Activated T-helper 17 cell treated with anti-CD3 and anti-CD28 coated beads, Interleukin-2, amount 50 U/mL, for 72 hours (primary cell): ENCODE measurements at regions not wholly inside any gene's neighbourhood (a gene's known extent, or its start where the extent isn't known, plus 50 kb on each side); places are given as distances from the start of the nearest gene placed in this dataset.
"Not testable (repeated sequence)": the region's sequence is repeated elsewhere in the genome, so short reads cannot be mapped to it uniquely, and the experiment has no call there.

Source experiments
- ATAC-seq: fragments of 150-1000 bp; cut with Tn5 transposase; replicated peaks from 2 replicates; pipeline ENCODE4 v1.10.0; 2021; ENCODE audit warnings: mild to moderate bottlenecking, moderate library complexity
- H3K27ac Mint-ChIP-seq: one replicate; pipeline ENCODE4 v1.8.0; 2022; ENCODE audit warnings: mixed read lengths
- H3K27me3 Mint-ChIP-seq: one replicate; pipeline ENCODE4 v1.8.0; 2022; ENCODE audit warnings: mixed read lengths
- H3K36me3 Mint-ChIP-seq: one replicate; pipeline ENCODE4 v1.8.0; 2022; ENCODE audit warnings: low read depth, mild to moderate bottlenecking, mixed read lengths
- H3K4me1 Mint-ChIP-seq: one replicate; pipeline ENCODE4 v1.8.0; 2022; ENCODE audit warnings: mixed read lengths
- H3K4me3 Mint-ChIP-seq: one replicate; pipeline ENCODE4 v1.8.0; 2022; ENCODE audit warnings: mild to moderate bottlenecking, mixed read lengths
- H3K9me3 Mint-ChIP-seq: one replicate; pipeline ENCODE4 v1.8.0; 2022; ENCODE audit warnings: mixed read lengths

- Mint-ChIP-seq H3K4me3 (no peak overlapping the region), H3K27ac (no peak overlapping the region), H3K4me1 (no peaks in the 10 kb centered on the region), H3K27me3 (peaks cover 7% of the 10 kb centered on the region), H3K9me3 (no peaks in the 10 kb centered on the region), H3K36me3 (no peaks in the 10 kb centered on the region)
- no peak for ATAC-seq
Measured at GRCh38 chr21:39079617-39080016, 103.6 kb downstream of the PSMG1 start.

- Mint-ChIP-seq H3K9me3 (no peaks in the 10 kb centered on the region), H3K27me3 (peaks cover 11% of the 10 kb centered on the region), H3K36me3 (no peaks in the 10 kb centered on the region), H3K27ac (no peak overlapping the region), H3K4me1 (no peaks in the 10 kb centered on the region), H3K4me3 (no peak overlapping the region)
- ATAC-seq = no peak
Measured at GRCh38 chr21:39078322-39079065, 104.8 kb downstream of the PSMG1 start.

DNA sequence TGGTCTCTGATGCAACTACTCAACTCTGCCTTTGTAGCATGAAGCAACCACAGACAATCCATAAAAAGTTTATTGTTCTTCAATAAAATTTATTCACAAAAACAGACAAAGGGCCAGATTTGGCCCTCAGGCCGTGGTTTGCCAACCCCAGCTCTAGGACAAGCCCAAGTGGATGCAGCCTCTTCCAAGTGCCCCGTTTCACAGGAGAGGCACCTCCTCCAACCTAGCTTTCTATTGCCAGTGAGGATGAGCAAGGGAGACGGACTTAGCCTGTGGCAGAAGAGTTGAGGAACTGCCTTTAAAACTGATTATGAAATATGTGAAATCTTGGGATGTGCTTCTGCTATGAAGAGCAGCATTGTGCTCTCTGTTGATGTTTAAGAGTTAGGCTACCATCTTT, 105.4 kb downstream of the PSMG1 start:
- H3K4me1 Mint-ChIP-seq = no peaks in the 10 kb centered on the region
- no peaks in the 10 kb centered on the region for H3K9me3 Mint-ChIP-seq
- ATAC-seq = no peak
- peaks cover 11% of the 10 kb centered on the region for H3K27me3 Mint-ChIP-seq
- no peaks in the 10 kb centered on the region for H3K36me3 Mint-ChIP-seq
- H3K27ac Mint-ChIP-seq = no peak overlapping the region
- no peak overlapping the region for H3K4me3 Mint-ChIP-seq

DNA sequence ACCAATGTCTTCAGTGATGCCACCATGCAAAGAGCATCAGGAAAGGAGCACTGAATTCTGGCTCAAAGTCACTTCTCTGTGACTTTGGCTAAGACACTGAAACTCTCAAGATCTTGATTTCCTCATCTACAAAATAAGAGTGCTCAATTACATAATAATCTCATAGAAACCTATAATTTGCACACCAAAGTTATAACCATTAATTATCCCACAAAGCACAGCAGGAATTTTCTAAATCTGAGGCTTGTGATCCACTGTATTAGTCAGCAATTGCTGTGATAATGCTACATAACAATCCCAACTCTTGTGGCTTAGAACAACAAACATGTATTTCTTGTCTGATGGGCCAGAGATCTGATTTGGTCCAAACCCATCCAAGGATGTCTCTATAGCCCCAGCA, 108.7 kb downstream of the PSMG1 start:
- Mint-ChIP-seq H3K36me3 (no peaks in the 10 kb centered on the region), H3K4me1 (no peaks in the 10 kb centered on the region), H3K27ac (no peak overlapping the region), H3K9me3 (no peaks in the 10 kb centered on the region), H3K27me3 (peaks cover 11% of the 10 kb centered on the region), H3K4me3 (no peak overlapping the region)
- ATAC-seq = no peak

DNA sequence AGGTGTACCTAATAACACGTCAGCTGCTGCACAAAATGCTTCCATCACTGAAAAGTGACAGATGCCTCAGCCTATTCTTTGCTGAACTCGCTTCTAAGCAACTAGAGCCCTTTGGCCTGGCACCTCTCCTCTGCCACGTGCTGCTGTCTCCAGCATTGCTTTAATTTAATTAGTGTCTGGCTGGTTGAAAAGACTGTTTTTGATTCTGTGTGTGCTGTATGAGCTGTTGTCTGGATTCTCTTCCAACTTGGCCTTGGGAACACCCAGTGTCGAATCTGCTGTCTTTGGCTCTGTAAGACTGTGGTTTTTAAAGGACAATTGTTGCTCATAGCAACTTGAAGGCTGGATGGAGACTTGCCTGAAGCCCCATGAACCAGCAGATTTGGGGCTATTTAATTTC, 109.5 kb downstream of the PSMG1 start:
- Mint-ChIP-seq H3K36me3 (no peaks in the 10 kb centered on the region), H3K4me1 (no peaks in the 10 kb centered on the region), H3K4me3 (no peak overlapping the region), H3K9me3 (no peaks in the 10 kb centered on the region), H3K27ac (no peak overlapping the region), H3K27me3 (peaks cover 12% of the 10 kb centered on the region)
- no peak for ATAC-seq

DNA sequence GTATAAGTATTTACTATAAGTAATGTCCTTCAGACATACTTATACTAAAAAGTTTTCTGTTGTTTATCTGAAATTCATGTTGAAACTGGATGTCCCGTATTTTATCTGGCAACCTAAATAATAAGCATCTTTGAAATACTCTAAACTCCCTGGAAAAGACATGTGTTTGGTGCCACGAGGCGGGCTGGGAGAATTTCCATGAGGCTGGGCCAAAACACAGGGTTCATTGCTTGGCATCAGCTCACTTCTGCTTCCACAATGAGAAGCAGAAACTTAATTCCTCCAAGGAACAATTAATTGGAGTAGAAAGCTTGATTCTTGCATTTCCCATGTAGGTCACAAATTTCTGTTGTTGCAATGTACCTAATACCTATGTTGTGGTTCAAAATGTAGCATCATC, 110.2 kb downstream of the PSMG1 start:
- Mint-ChIP-seq H3K4me3 (no peak overlapping the region), H3K36me3 (no peaks in the 10 kb centered on the region), H3K27ac (no peak overlapping the region), H3K4me1 (no peaks in the 10 kb centered on the region), H3K9me3 (no peaks in the 10 kb centered on the region), H3K27me3 (peaks cover 14% of the 10 kb centered on the region)
- no peak for ATAC-seq

GRCh38 chr21:39072468-39072867, 110.8 kb downstream of the PSMG1 start:
- Mint-ChIP-seq H3K27ac (no peak overlapping the region), H3K4me1 (no peaks in the 10 kb centered on the region), H3K36me3 (no peaks in the 10 kb centered on the region), H3K4me3 (no peak overlapping the region), H3K9me3 (no peaks in the 10 kb centered on the region), H3K27me3 (peaks cover 14% of the 10 kb centered on the region)
- no peak for ATAC-seq

GRCh38 chr21:39071623-39072214, 111.5 kb downstream of the PSMG1 start:
- H3K4me3 Mint-ChIP-seq = no peak overlapping the region
- H3K27me3 Mint-ChIP-seq = peaks cover 13% of the 10 kb centered on the region
- H3K27ac Mint-ChIP-seq = no peak overlapping the region
- no peak for ATAC-seq
- no peaks in the 10 kb centered on the region for H3K36me3 Mint-ChIP-seq
- no peaks in the 10 kb centered on the region for H3K4me1 Mint-ChIP-seq
- no peaks in the 10 kb centered on the region for H3K9me3 Mint-ChIP-seq

DNA sequence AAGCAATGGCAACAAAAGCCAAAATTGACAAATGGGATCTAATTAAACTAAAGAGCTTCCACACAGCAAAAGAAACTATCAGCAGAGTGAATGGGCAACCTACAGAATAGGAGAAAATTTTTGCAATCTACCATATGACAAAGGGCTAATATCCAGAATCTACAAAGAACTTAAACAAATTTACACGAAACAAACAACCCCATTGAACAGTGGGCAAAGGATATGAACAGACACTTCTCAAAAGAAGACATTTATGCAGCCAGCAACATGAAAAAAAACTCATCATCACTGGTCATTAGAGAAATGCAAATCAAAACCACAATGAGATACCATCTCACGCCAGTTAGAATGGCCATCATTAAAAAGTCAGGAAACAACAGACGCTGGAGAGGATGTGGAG, 113.4 kb downstream of the PSMG1 start:
- H3K36me3 Mint-ChIP-seq, H3K4me1 Mint-ChIP-seq, ATAC-seq, H3K27ac Mint-ChIP-seq, H3K9me3 Mint-ChIP-seq, H3K4me3 Mint-ChIP-seq: not testable (repeated sequence)
- H3K27me3 Mint-ChIP-seq = peaks cover 13% of the 10 kb centered on the region

GRCh38 chr21:39066829-39067780, 116.1 kb downstream of the PSMG1 start:
- Mint-ChIP-seq H3K4me3 (no peak overlapping the region), H3K27ac (no peak overlapping the region), H3K9me3 (no peaks in the 10 kb centered on the region), H3K4me1 (no peaks in the 10 kb centered on the region), H3K36me3 (no peaks in the 10 kb centered on the region), H3K27me3 (peaks cover 9% of the 10 kb centered on the region)
- no peak for ATAC-seq

DNA sequence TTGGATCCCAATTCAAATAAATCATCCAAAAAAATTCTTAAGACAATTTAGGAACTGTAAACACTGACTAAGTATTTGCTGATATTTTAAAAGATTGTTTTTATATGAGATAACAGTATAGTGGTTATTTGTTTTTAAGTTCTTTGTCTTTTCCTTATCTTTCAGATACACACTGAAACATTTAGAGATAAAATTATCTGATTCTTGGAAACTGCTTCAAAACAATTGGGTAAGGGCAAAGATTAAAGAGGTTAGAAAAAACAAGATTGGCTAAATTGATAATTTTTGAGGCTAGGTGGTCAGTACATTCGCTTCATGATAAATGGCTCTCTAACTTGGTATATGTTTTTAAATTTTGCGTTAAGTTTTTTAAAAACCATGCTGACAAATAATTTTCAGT, 117.3 kb downstream of the PSMG1 start:
- no peaks in the 10 kb centered on the region for H3K4me1 Mint-ChIP-seq
- no peaks in the 10 kb centered on the region for H3K36me3 Mint-ChIP-seq
- no peak for ATAC-seq
- no peaks in the 10 kb centered on the region for H3K9me3 Mint-ChIP-seq
- H3K4me3 Mint-ChIP-seq = no peak overlapping the region
- H3K27ac Mint-ChIP-seq = no peak overlapping the region
- peaks cover 9% of the 10 kb centered on the region for H3K27me3 Mint-ChIP-seq

DNA sequence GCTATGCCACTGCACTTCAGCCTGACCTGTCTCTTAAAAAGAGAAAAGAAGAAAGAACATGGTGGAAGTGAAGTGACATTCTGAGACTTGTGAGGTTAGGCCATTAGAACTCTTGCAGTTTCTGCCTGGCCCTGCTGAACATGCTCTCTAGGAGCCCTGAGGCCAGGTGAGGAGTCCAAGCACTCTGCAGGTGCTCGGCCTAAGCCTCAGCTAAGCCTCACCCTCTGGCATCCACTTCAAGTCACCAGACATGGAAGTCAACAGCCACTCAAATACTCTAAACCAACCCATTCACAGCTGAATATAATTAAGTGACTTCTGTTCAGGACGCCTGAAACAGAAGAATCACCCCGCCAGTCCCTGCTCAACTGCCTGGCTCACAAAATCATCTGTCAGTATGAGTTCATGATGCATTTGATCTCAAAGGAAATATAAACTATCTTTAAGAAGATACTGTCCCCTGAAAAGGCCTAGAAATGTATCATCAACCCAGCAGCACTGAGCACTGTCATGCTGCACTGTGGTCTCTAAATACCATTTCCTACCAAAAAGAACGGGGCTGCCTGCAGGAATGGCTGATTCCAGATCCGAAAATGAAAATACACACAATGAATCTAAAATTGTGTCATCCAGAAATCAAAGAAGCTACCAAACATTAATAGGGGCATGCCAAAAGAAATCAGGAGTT, 118.8 kb downstream of the PSMG1 start:
- no peaks in the 10 kb centered on the region for H3K4me1 Mint-ChIP-seq
- no peak for ATAC-seq
- H3K27me3 Mint-ChIP-seq = peaks cover 14% of the 10 kb centered on the region
- H3K27ac Mint-ChIP-seq = no peak overlapping the region
- H3K4me3 Mint-ChIP-seq = no peak overlapping the region
- H3K9me3 Mint-ChIP-seq = no peaks in the 10 kb centered on the region
- no peaks in the 10 kb centered on the region for H3K36me3 Mint-ChIP-seq

- no peak for ATAC-seq
- Mint-ChIP-seq H3K9me3 (no peaks in the 10 kb centered on the region), H3K27me3 (peaks cover 8% of the 10 kb centered on the region), H3K27ac (no peak overlapping the region), H3K4me3 (no peak overlapping the region), H3K4me1 (no peaks in the 10 kb centered on the region), H3K36me3 (no peaks in the 10 kb centered on the region)
Measured at GRCh38 chr21:39063517-39063916, 119.7 kb downstream of the PSMG1 start.

GRCh38 chr21:39062196-39062595, 121.1 kb downstream of the PSMG1 start:
- H3K4me3 Mint-ChIP-seq = no peak overlapping the region
- H3K4me1 Mint-ChIP-seq = no peaks in the 10 kb centered on the region
- peaks cover 10% of the 10 kb centered on the region for H3K27me3 Mint-ChIP-seq
- H3K36me3 Mint-ChIP-seq = no peaks in the 10 kb centered on the region
- ATAC-seq = no peak
- H3K9me3 Mint-ChIP-seq = no peaks in the 10 kb centered on the region
- H3K27ac Mint-ChIP-seq = no peak overlapping the region
